ENCODE measurements at regions not wholly inside any gene's neighbourhood (a gene's known extent, or its start where the extent isn't known, plus 50 kb on each side); places are given as distances from the start of the nearest gene placed in this dataset.

DNA sequence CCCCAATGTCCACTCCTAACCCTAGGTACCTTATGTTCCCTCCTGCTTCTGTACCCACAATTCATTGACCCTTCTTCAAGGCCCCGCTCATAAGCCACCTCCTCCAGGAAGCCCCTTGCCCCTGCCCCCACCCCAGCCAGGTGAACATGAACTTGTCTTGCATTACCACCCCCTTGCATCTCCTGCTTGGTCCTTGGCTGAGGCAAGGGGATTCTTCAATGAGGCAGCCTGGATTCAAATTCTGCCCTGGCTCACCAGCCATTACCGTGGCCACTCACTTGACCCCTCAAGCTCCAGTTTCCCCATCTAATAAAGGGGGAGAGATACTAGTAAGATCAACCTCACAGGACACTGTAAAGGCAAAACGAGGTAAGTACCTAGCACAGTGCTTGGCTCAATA lies 193.1 kb downstream of the DICER1 start:
- Mint-ChIP-seq H3K27me3 (ENCODE audit: low read depth) (peaks cover 3% of the 10 kb centered on the region; the same call in 1 of the 2 replicates), H3K9me3 (no peaks in the 10 kb centered on the region), H3K27ac (no peak overlapping the region), H3K4me3 (no peak overlapping the region), H3K36me3 (no peaks in the 10 kb centered on the region), H3K4me1 (peaks cover 6% of the 10 kb centered on the region; the same call in 1 of the 2 replicates)
- ATAC-seq (no peak), DNase-seq (ENCODE audit: low spot score) (no peak)
- no peak for TF ChIP-seq NFATC4 (CRISPR knock-in tag; IDR thresholded peaks at IDR 0.05)
- TF ChIP-seq ELF4 (CRISPR knock-in tag; IDR thresholded peaks at IDR 0.05; ENCODE audit: low read depth): no peak
- no peak for TF ChIP-seq ZNF138 (CRISPR knock-in tag; conservative IDR thresholded peaks at IDR 0.05)
- TF ChIP-seq, protein P1, sequence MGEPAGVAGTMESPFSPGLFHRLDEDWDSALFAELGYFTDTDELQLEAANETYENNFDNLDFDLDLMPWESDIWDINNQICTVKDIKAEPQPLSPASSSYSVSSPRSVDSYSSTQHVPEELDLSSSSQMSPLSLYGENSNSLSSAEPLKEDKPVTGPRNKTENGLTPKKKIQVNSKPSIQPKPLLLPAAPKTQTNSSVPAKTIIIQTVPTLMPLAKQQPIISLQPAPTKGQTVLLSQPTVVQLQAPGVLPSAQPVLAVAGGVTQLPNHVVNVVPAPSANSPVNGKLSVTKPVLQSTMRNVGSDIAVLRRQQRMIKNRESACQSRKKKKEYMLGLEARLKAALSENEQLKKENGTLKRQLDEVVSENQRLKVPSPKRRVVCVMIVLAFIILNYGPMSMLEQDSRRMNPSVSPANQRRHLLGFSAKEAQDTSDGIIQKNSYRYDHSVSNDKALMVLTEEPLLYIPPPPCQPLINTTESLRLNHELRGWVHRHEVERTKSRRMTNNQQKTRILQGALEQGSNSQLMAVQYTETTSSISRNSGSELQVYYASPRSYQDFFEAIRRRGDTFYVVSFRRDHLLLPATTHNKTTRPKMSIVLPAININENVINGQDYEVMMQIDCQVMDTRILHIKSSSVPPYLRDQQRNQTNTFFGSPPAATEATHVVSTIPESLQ (CRISPR knock-in tag; IDR thresholded peaks at IDR 0.05): no peak
- no peak for TF ChIP-seq FOXJ3 (CRISPR knock-in tag; IDR thresholded peaks at IDR 0.05; ENCODE audit: borderline replicate concordance)
- TF ChIP-seq HMGA2 (CRISPR knock-in tag; IDR thresholded peaks at IDR 0.05): no peak
- no peak for TF ChIP-seq ETV6 (CRISPR knock-in tag; IDR thresholded peaks at IDR 0.05)
- TF ChIP-seq GRHL2 (CRISPR knock-in tag; IDR thresholded peaks at IDR 0.05; ENCODE audit: insufficient replicate concordance, severe bottlenecking): no peak
- TF ChIP-seq PRRX2 (CRISPR knock-in tag; IDR thresholded peaks at IDR 0.05): no peak
- TF ChIP-seq, protein P2, sequence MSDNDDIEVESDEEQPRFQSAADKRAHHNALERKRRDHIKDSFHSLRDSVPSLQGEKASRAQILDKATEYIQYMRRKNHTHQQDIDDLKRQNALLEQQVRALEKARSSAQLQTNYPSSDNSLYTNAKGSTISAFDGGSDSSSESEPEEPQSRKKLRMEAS (CRISPR knock-in tag; IDR thresholded peaks at IDR 0.05): no peak
- POLR2A ChIA-PET: no interaction called here
- CTCF ChIA-PET: interaction anchor here (0.8 kb wide), 1 partner anchor 372 kb away, joined by 3 read pairs; no protein-coding TSS in a partner anchor

DNA sequence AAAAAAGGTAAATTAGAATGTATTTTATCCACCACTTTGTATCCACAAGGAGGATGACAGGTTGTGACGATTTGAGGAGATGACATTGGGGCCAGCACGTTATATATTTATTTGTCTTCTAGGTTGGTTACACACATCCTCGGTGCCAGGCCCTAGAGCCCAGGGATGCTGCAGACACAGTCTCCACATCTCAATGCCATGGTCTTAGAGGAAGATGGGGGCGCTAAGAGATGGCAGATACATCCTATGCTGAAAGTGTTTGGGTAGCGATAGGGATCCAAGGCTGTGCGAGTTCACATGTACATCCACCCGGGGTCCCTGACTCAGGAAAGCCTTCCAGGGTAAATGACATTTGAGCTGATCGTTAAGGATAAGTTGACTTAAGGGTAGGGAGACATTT lies 193.1 kb upstream of the GSC start:
- no peaks in the 10 kb centered on the region for H3K9me3 Mint-ChIP-seq
- ChIA-PET CTCF (no interaction called here), POLR2A (no interaction called here)
- ATAC-seq (no peak), DNase-seq (ENCODE audit: low spot score) (no peak)
- H3K4me1 Mint-ChIP-seq: peaks cover 6% of the 10 kb centered on the region; the same call in 1 of the 2 replicates
- H3K27ac Mint-ChIP-seq: no peak overlapping the region
- peaks cover 3% of the 10 kb centered on the region; the same call in 1 of the 2 replicates for H3K27me3 Mint-ChIP-seq (ENCODE audit: low read depth)
- H3K4me3 Mint-ChIP-seq: no peak overlapping the region
- no peaks in the 10 kb centered on the region for H3K36me3 Mint-ChIP-seq
- no peak for TF ChIP-seq ESRRA (CRISPR knock-in tag; IDR thresholded peaks at IDR 0.05; ENCODE audit: borderline replicate concordance)
- TF ChIP-seq, protein P3, sequence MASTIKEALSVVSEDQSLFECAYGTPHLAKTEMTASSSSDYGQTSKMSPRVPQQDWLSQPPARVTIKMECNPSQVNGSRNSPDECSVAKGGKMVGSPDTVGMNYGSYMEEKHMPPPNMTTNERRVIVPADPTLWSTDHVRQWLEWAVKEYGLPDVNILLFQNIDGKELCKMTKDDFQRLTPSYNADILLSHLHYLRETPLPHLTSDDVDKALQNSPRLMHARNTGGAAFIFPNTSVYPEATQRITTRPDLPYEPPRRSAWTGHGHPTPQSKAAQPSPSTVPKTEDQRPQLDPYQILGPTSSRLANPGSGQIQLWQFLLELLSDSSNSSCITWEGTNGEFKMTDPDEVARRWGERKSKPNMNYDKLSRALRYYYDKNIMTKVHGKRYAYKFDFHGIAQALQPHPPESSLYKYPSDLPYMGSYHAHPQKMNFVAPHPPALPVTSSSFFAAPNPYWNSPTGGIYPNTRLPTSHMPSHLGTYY (CRISPR knock-in tag; IDR thresholded peaks at IDR 0.05): no peak
- TF ChIP-seq TCF7 (CRISPR knock-in tag; IDR thresholded peaks at IDR 0.05; ENCODE audit: low read depth): no peak
- TF ChIP-seq RELA (CRISPR knock-in tag; IDR thresholded peaks at IDR 0.05; ENCODE audit: borderline replicate concordance): no peak
- no peak for TF ChIP-seq CREB1 (CRISPR knock-in tag; IDR thresholded peaks at IDR 0.05)
- no peak for TF ChIP-seq TEAD4 (CRISPR knock-in tag; IDR thresholded peaks at IDR 0.05)
- TF ChIP-seq CTCF (IDR thresholded peaks at IDR 0.05): no peak
- TF ChIP-seq, protein P4, sequence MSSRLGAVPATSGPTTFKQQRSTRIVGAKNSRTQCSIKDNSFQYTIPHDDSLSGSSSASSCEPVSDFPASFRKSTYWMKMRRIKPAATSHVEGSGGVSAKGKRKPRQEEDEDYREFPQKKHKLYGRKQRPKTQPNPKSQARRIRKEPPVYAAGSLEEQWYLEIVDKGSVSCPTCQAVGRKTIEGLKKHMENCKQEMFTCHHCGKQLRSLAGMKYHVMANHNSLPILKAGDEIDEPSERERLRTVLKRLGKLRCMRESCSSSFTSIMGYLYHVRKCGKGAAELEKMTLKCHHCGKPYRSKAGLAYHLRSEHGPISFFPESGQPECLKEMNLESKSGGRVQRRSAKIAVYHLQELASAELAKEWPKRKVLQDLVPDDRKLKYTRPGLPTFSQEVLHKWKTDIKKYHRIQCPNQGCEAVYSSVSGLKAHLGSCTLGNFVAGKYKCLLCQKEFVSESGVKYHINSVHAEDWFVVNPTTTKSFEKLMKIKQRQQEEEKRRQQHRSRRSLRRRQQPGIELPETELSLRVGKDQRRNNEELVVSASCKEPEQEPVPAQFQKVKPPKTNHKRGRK (CRISPR knock-in tag; IDR thresholded peaks at IDR 0.05; ENCODE audit: borderline replicate concordance): no peak
- TF ChIP-seq JAZF1 (CRISPR knock-in tag; IDR thresholded peaks at IDR 0.05): no peak
- no peak for TF ChIP-seq JUN (CRISPR knock-in tag; IDR thresholded peaks at IDR 0.05)
- no peak for TF ChIP-seq SMAD4 (CRISPR knock-in tag; IDR thresholded peaks at IDR 0.05)
- TF ChIP-seq ZNF138 (CRISPR knock-in tag; conservative IDR thresholded peaks at IDR 0.05): no peak
- TF ChIP-seq, protein P5, sequence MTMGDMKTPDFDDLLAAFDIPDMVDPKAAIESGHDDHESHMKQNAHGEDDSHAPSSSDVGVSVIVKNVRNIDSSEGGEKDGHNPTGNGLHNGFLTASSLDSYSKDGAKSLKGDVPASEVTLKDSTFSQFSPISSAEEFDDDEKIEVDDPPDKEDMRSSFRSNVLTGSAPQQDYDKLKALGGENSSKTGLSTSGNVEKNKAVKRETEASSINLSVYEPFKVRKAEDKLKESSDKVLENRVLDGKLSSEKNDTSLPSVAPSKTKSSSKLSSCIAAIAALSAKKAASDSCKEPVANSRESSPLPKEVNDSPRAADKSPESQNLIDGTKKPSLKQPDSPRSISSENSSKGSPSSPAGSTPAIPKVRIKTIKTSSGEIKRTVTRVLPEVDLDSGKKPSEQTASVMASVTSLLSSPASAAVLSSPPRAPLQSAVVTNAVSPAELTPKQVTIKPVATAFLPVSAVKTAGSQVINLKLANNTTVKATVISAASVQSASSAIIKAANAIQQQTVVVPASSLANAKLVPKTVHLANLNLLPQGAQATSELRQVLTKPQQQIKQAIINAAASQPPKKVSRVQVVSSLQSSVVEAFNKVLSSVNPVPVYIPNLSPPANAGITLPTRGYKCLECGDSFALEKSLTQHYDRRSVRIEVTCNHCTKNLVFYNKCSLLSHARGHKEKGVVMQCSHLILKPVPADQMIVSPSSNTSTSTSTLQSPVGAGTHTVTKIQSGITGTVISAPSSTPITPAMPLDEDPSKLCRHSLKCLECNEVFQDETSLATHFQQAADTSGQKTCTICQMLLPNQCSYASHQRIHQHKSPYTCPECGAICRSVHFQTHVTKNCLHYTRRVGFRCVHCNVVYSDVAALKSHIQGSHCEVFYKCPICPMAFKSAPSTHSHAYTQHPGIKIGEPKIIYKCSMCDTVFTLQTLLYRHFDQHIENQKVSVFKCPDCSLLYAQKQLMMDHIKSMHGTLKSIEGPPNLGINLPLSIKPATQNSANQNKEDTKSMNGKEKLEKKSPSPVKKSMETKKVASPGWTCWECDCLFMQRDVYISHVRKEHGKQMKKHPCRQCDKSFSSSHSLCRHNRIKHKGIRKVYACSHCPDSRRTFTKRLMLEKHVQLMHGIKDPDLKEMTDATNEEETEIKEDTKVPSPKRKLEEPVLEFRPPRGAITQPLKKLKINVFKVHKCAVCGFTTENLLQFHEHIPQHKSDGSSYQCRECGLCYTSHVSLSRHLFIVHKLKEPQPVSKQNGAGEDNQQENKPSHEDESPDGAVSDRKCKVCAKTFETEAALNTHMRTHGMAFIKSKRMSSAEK (CRISPR knock-in tag; IDR thresholded peaks at IDR 0.05; ENCODE audit: borderline replicate concordance): no peak
- no peak for TF ChIP-seq NR1H2 (CRISPR knock-in tag; IDR thresholded peaks at IDR 0.05)
- no peak for TF ChIP-seq USF2 (CRISPR knock-in tag; IDR thresholded peaks at IDR 0.05)
- TF ChIP-seq GRHL2 (CRISPR knock-in tag; IDR thresholded peaks at IDR 0.05; ENCODE audit: insufficient replicate concordance, severe bottlenecking): no peak

Measured in WTC11 (cell line).